T-cell (primary cell): ENCODE measurements at regions not wholly inside any gene's neighbourhood (a gene's known extent, or its start where the extent isn't known, plus 50 kb on each side); places are given as distances from the start of the nearest gene placed in this dataset.
"Not testable (repeated sequence)": the region's sequence is repeated elsewhere in the genome, so short reads cannot be mapped to it uniquely, and the experiment has no call there.

ENCODE experiments used
- ATAC-seq, 4 experiments: fragments of 200-7000 bp in 3 of 4; fragments of 150-1000 bp in 1 of 4; cut with Tn5 transposase; replicated peaks in 1 of 4; 1 replicate in 3 of 4; 2 replicates in 1 of 4; pipeline ENCODE4 v1.10.0; 2021; ENCODE audit warnings: moderate library complexity in 3 of 4, mild to moderate bottlenecking in 2 of 4, moderate number of reproducible peaks in 1 of 4
- CTCF ChIA-PET, 2 donors: fragments of 300-600 bp; sonication (Branson Sonifier 250); formaldehyde crosslinking; loops; one replicate each; lab custom pipeline; 2022; ENCODE audit warnings: antibody characterized with exemption in 2 of 2; lab: Charles Lee
- POLR2A ChIA-PET, 2 donors: fragments of 300-600 bp; sonication (Branson Sonifier 250); formaldehyde crosslinking; loops; one replicate each; lab custom pipeline; 2022; ENCODE audit warnings: antibody characterized with exemption in 2 of 2; lab: Charles Lee
- DNase-seq, 35 experiments: peaks; one replicate each; pipeline versions ENCODE4 v3.0.0 to v3.0.0-alpha.2; 2013 to 2023
- H3K27ac ChIP-seq: one replicate; pipeline ENCODE4 v1.5.1; 2013; ENCODE audit warnings: low read length
- H3K27me3 ChIP-seq, 2 experiments: replicated peaks in 1 of 2; 1 replicate in 1 of 2; 2 replicates in 1 of 2; pipeline versions ENCODE4 v1.6.1 to v1.7.0; 2013; ENCODE audit warnings: low read length in 1 of 2, mixed read lengths in 1 of 2; ENCODE audit not compliant: control insufficient read depth in 2 of 2, insufficient read depth in 2 of 2; ENCODE audit errors: extremely low read depth in 1 of 2
- H3K36me3 ChIP-seq, 2 donors: 1 replicate in 1 of 2; 2 replicates in 1 of 2; pipeline versions ENCODE4 v1.6.1 to v1.7.0; 2013; ENCODE audit warnings: low read length in 1 of 2; ENCODE audit not compliant: control insufficient read depth in 2 of 2, insufficient read depth in 1 of 2; ENCODE audit errors: extremely low read depth in 1 of 2
- H3K4me1 ChIP-seq, 2 experiments: 1 replicate in 1 of 2; 2 replicates in 1 of 2; pipeline versions ENCODE4 v1.6.1 to v1.7.0; 2013; ENCODE audit warnings: low read length in 2 of 2, mixed read lengths in 1 of 2; ENCODE audit not compliant: insufficient read depth in 2 of 2, control insufficient read depth in 1 of 2; ENCODE audit errors: extremely low read depth in 1 of 2
- H3K4me3 ChIP-seq, 2 donors: 1 replicate in 1 of 2; 2 replicates in 1 of 2; pipeline versions ENCODE4 v1.5.1 to v1.7.0; 2013; ENCODE audit warnings: mild to moderate bottlenecking in 2 of 2, low read length in 1 of 2, moderate library complexity in 1 of 2; ENCODE audit not compliant: control insufficient read depth in 1 of 2; ENCODE audit errors: extremely low read depth in 1 of 2
- H3K9me3 ChIP-seq: 2 replicates; pipeline ENCODE4 v1.7.0; 2013
- H3K27ac Mint-ChIP-seq, 2 donors: one replicate each; pipeline ENCODE4 v1.8.0; 2020 to 2021; ENCODE audit warnings: mild to moderate bottlenecking in 2 of 2, mixed read lengths in 2 of 2
- H3K27me3 Mint-ChIP-seq, 2 donors: one replicate each; pipeline ENCODE4 v1.8.0; 2021 to 2022; ENCODE audit warnings: mixed read lengths in 2 of 2
- H3K36me3 Mint-ChIP-seq: one replicate; pipeline ENCODE4 v1.8.0; 2021; ENCODE audit warnings: mixed read lengths
- H3K4me1 Mint-ChIP-seq, 3 donors: one replicate each; pipeline ENCODE4 v1.8.0; 2020 to 2022; ENCODE audit warnings: mixed read lengths in 3 of 3, mild to moderate bottlenecking in 1 of 3
- H3K4me3 Mint-ChIP-seq, 3 donors: one replicate each; pipeline ENCODE4 v1.8.0; 2020 to 2022; ENCODE audit warnings: mild to moderate bottlenecking in 3 of 3, mixed read lengths in 3 of 3, moderate library complexity in 3 of 3
- H3K9me3 Mint-ChIP-seq, 3 donors: one replicate each; pipeline ENCODE4 v1.8.0; 2020 to 2022; ENCODE audit warnings: mixed read lengths in 3 of 3
- WGBS: methylation state at CpG from one replicate; pipeline ENCODE4 v1.1.5; 2013; ENCODE audit warnings: missing lambda C conversion rate; ENCODE audit not compliant: insufficient coverage; 5-methylcytosine and 5-hydroxymethylcytosine counted together

- ATAC-seq = peak in 3 of 4 experiments; percentile 23 to 62 (median 47)
- H3K27me3 ChIP-seq, H3K36me3 ChIP-seq, H3K9me3 ChIP-seq, H3K4me1 ChIP-seq, H3K4me1 Mint-ChIP-seq, H3K27ac ChIP-seq, POLR2A ChIA-PET, H3K27me3 Mint-ChIP-seq, H3K36me3 Mint-ChIP-seq: not testable (repeated sequence)
- CTCF ChIA-PET = interaction anchor here in 1 of 2 donors (0.6 to 0.9 kb wide), 3 partner anchors 15 to 57 kb away, joined by 3 read pairs; no protein-coding TSS in a partner anchor
- H3K4me3 ChIP-seq = peak overlapping the region in 1 of 2 donors; percentile 64
- DNase-seq = peak in 20 of 35 experiments; percentile 2 to 59 (median 20)
- WGBS = 40% methylated on average over 3 of the region's 5 CpGs
- Mint-ChIP-seq H3K4me3 (peak overlapping the region; percentile 59 to 73 (median 70)), H3K9me3 (peaks cover 0 to 13% (median 0%) of the 10 kb centered on the region in 3 donors), H3K27ac (peak overlapping the region; percentile 72 to 84)
Observed at GRCh38 chr7:79976711-79977020, 158.0 kb upstream of the GNAI1 start.

- Mint-ChIP-seq H3K27ac (peak overlapping the region; percentile 72 to 84), H3K9me3 (peaks cover 0 to 13% (median 0%) of the 10 kb centered on the region in 3 donors), H3K4me3 (peak overlapping the region; percentile 59 to 73 (median 70))
- H3K36me3 ChIP-seq, H3K4me1 ChIP-seq, H3K36me3 Mint-ChIP-seq, H3K9me3 ChIP-seq, H3K27me3 ChIP-seq, H3K27ac ChIP-seq, POLR2A ChIA-PET, H3K27me3 Mint-ChIP-seq, H3K4me1 Mint-ChIP-seq: not testable (repeated sequence)
- CTCF ChIA-PET = interaction anchor here in 1 of 2 donors (0.6 kb wide), 2 partner anchors 14 to 56 kb away, joined by 3 read pairs; no protein-coding TSS in a partner anchor
- peak in 4 of 35 experiments; percentile 1 to 8 (median 2) for DNase-seq
- 66% methylated on average over 18 of the region's 26 CpGs for WGBS
- H3K4me3 ChIP-seq = peak overlapping the region in 1 of 2 donors; percentile 64
- ATAC-seq = peak in 2 of 4 experiments; percentile 55 to 65
Observed at GRCh38 chr7:79975986-79976710, 158.5 kb upstream of the GNAI1 start.

- no CpG with 5 or more reads among the region's 1 CpG for WGBS
- CTCF ChIA-PET = no interaction called here
- ATAC-seq = no peak
Observed at GRCh38 chr7:79973455-79973854, 161.2 kb upstream of the GNAI1 start.

GRCh38 chr7:79971058-79971457 lies 163.6 kb upstream of the GNAI1 start:
- no peak for ATAC-seq
- Mint-ChIP-seq H3K27me3 (no peaks in the 10 kb centered on the region), H3K27ac (no peak overlapping the region), H3K4me1 (peaks cover 1 to 6% (median 5%) of the 10 kb centered on the region in 3 donors), H3K9me3 (peaks cover 0 to 7% (median 0%) of the 10 kb centered on the region in 3 donors), H3K36me3 (no peaks in the 10 kb centered on the region), H3K4me3 (no peak overlapping the region)
- no peak overlapping the region for H3K4me3 ChIP-seq
- no CpG with 5 or more reads among the region's 3 CpGs for WGBS
- H3K27me3 ChIP-seq = no peaks in the 10 kb centered on the region
- H3K9me3 ChIP-seq = no peaks in the 10 kb centered on the region
- DNase-seq = no peak
- POLR2A ChIA-PET = no interaction called here
- CTCF ChIA-PET = interaction anchor here in 1 of 2 donors (0.6 kb wide), 1 partner anchor 284 kb away, joined by 3 read pairs; no protein-coding TSS in a partner anchor
- H3K27ac ChIP-seq = no peak overlapping the region
- H3K36me3 ChIP-seq = no peaks in the 10 kb centered on the region
- peaks cover 0 to 3% of the 10 kb centered on the region in 2 experiments for H3K4me1 ChIP-seq

More at GRCh38 chr7:79973455-79973854, 161.2 kb upstream of the GNAI1 start:
- Mint-ChIP-seq H3K4me1 (peaks cover 1 to 6% (median 6%) of the 10 kb centered on the region in 3 donors), H3K36me3 (no peaks in the 10 kb centered on the region), H3K27ac (no peak overlapping the region), H3K9me3 (peaks cover 0 to 16% (median 0%) of the 10 kb centered on the region in 3 donors), H3K27me3 (no peaks in the 10 kb centered on the region), H3K4me3 (no peak overlapping the region)
- POLR2A ChIA-PET = no interaction called here
- no peaks in the 10 kb centered on the region for H3K9me3 ChIP-seq
- no peak for DNase-seq
- H3K36me3 ChIP-seq = no peaks in the 10 kb centered on the region
- no peak overlapping the region for H3K4me3 ChIP-seq
- H3K27ac ChIP-seq = no peak overlapping the region
- no peaks in the 10 kb centered on the region for H3K27me3 ChIP-seq
- H3K4me1 ChIP-seq = peaks cover 0 to 3% of the 10 kb centered on the region in 2 experiments

GRCh38 chr7:79968894-79969293 lies 165.7 kb upstream of the GNAI1 start:
- no CpG with 5 or more reads among the region's 2 CpGs for WGBS
- no peak overlapping the region for H3K27ac Mint-ChIP-seq
- CTCF ChIA-PET = no interaction called here
- peaks cover 0 to 6% (median 0%) of the 10 kb centered on the region in 3 donors for H3K4me1 Mint-ChIP-seq
- ATAC-seq (no peak), DNase-seq (no peak)
- Histone ChIP-seq H3K4me3 (no peak overlapping the region), H3K9me3 (no peaks in the 10 kb centered on the region), H3K4me1 (no peaks in the 10 kb centered on the region), H3K27ac (no peak overlapping the region), H3K36me3 (no peaks in the 10 kb centered on the region), H3K27me3 (no peaks in the 10 kb centered on the region)
- POLR2A ChIA-PET = no interaction called here
- H3K27me3 Mint-ChIP-seq = no peaks in the 10 kb centered on the region
- peaks cover 0 to 6% (median 4%) of the 10 kb centered on the region in 3 donors for H3K9me3 Mint-ChIP-seq
- no peak overlapping the region for H3K4me3 Mint-ChIP-seq
- no peaks in the 10 kb centered on the region for H3K36me3 Mint-ChIP-seq

GRCh38 chr7:79968077-79968648 lies 166.5 kb upstream of the GNAI1 start:
- Histone ChIP-seq H3K4me3 (no peak overlapping the region), H3K36me3 (no peaks in the 10 kb centered on the region), H3K9me3 (no peaks in the 10 kb centered on the region), H3K4me1 (no peaks in the 10 kb centered on the region), H3K27ac (no peak overlapping the region), H3K27me3 (no peaks in the 10 kb centered on the region)
- ChIA-PET CTCF (no interaction called here), POLR2A (no interaction called here)
- WGBS = no CpG with 5 or more reads among the region's 4 CpGs
- Mint-ChIP-seq H3K4me1 (peaks cover 0 to 6% (median 0%) of the 10 kb centered on the region in 3 donors), H3K9me3 (peaks cover 0 to 6% (median 4%) of the 10 kb centered on the region in 3 donors), H3K27ac (no peak overlapping the region), H3K27me3 (no peaks in the 10 kb centered on the region), H3K4me3 (no peak overlapping the region), H3K36me3 (no peaks in the 10 kb centered on the region)
- ATAC-seq (no peak), DNase-seq (no peak)
